ENCODE measurements at regions not wholly inside any gene's neighbourhood (a gene's known extent, or its start where the extent isn't known, plus 50 kb on each side); places are given as distances from the start of the nearest gene placed in this dataset.

- Histone ChIP-seq H3K36me3 (ENCODE audit: control insufficient read depth, insufficient read depth, low read length) (no peaks in the 10 kb centered on the region), H3K4me3 (ENCODE audit: low read depth, low read length) (no peak overlapping the region), H3K27me3 (ENCODE audit: control insufficient read depth, insufficient read depth, low read length) (no peaks in the 10 kb centered on the region)
- DNase-seq (ENCODE audit: low read depth), result no peak
- FAIRE-seq, result no peak
- no peak for TF ChIP-seq CTCF (IDR thresholded peaks at IDR 0.05; ENCODE audit: insufficient read depth, low read length, severe bottlenecking)
These were observed 108.0 kb upstream of the TANK start for GRCh38 chr2:161052214-161052613.

- DNase-seq (ENCODE audit: low read depth), result no peak
- TF ChIP-seq CTCF (IDR thresholded peaks at IDR 0.05; ENCODE audit: insufficient read depth, low read length, severe bottlenecking), result no peak
These were observed 104.9 kb upstream of the TANK start for GRCh38 chr2:161055289-161055688.

GRCh38 chr2:161059388-161059787 is 100.8 kb upstream of the TANK start:
- DNase-seq (ENCODE audit: low read depth) (no peak), FAIRE-seq (no peak)
- Histone ChIP-seq H3K27me3 (ENCODE audit: control insufficient read depth, insufficient read depth, low read length) (no peaks in the 10 kb centered on the region), H3K36me3 (ENCODE audit: control insufficient read depth, insufficient read depth, low read length) (no peaks in the 10 kb centered on the region), H3K4me3 (ENCODE audit: low read depth, low read length) (no peak overlapping the region)
- TF ChIP-seq CTCF (IDR thresholded peaks at IDR 0.05; ENCODE audit: insufficient read depth, low read length, severe bottlenecking), result no peak

More at GRCh38 chr2:161055289-161055688, 104.9 kb upstream of the TANK start:
- no peak for FAIRE-seq
- no peak overlapping the region for H3K4me3 ChIP-seq (ENCODE audit: low read depth, low read length)
- H3K27me3 ChIP-seq (ENCODE audit: control insufficient read depth, insufficient read depth, low read length), result no peaks in the 10 kb centered on the region
- H3K36me3 ChIP-seq (ENCODE audit: control insufficient read depth, insufficient read depth, low read length), result no peaks in the 10 kb centered on the region

- Histone ChIP-seq H3K4me3 (ENCODE audit: low read depth, low read length) (no peak overlapping the region), H3K36me3 (ENCODE audit: control insufficient read depth, insufficient read depth, low read length) (no peaks in the 10 kb centered on the region), H3K27me3 (ENCODE audit: control insufficient read depth, insufficient read depth, low read length) (no peaks in the 10 kb centered on the region)
- no peak for DNase-seq (ENCODE audit: low read depth)
- no peak for FAIRE-seq
- no peak for TF ChIP-seq CTCF (IDR thresholded peaks at IDR 0.05; ENCODE audit: insufficient read depth, low read length, severe bottlenecking)
These were observed 98.4 kb upstream of the TANK start for GRCh38 chr2:161061786-161062185.

GRCh38 chr2:161063157-161063945 is 96.9 kb upstream of the TANK start:
- Histone ChIP-seq H3K4me3 (ENCODE audit: low read depth, low read length) (no peak overlapping the region), H3K27me3 (ENCODE audit: control insufficient read depth, insufficient read depth, low read length) (no peaks in the 10 kb centered on the region), H3K36me3 (ENCODE audit: control insufficient read depth, insufficient read depth, low read length) (no peaks in the 10 kb centered on the region)
- DNase-seq (ENCODE audit: low read depth) (peak; percentile 92), FAIRE-seq (peak; percentile 89)
- peak; percentile 84 for TF ChIP-seq CTCF (IDR thresholded peaks at IDR 0.05; ENCODE audit: insufficient read depth, low read length, severe bottlenecking)

- no peaks in the 10 kb centered on the region for H3K36me3 ChIP-seq (ENCODE audit: control insufficient read depth, insufficient read depth, low read length)
- no peak for TF ChIP-seq CTCF (IDR thresholded peaks at IDR 0.05; ENCODE audit: insufficient read depth, low read length, severe bottlenecking)
- H3K27me3 ChIP-seq (ENCODE audit: control insufficient read depth, insufficient read depth, low read length), result no peaks in the 10 kb centered on the region
- DNase-seq (ENCODE audit: low read depth), result no peak
- no peak overlapping the region for H3K4me3 ChIP-seq (ENCODE audit: low read depth, low read length)
- no peak for FAIRE-seq
These were observed 96.3 kb upstream of the TANK start for GRCh38 chr2:161063946-161064306.

Measured in bronchial epithelial cell (primary cell).